Suprapubic skin (tissue), 4 donors: ENCODE measurements at regions not wholly inside any gene's neighbourhood (a gene's known extent, or its start where the extent isn't known, plus 50 kb on each side); places are given as distances from the start of the nearest gene placed in this dataset.
"Not testable (repeated sequence)": the region's sequence is repeated elsewhere in the genome, so short reads cannot be mapped to it uniquely, and the experiment has no call there.

Experiments
- DNase-seq, 2 donors: peaks; one replicate each; pipeline ENCODE4 v3.0.0-alpha.2; 2019; ENCODE audit warnings: low spot score in 2 of 2
- H3K27ac ChIP-seq: fragments of 200-600 bp; sonication (generic); one replicate; pipeline ENCODE4 v1.5.1; 2019
- H3K27me3 ChIP-seq: fragments of 200-600 bp; sonication (generic); one replicate; pipeline ENCODE4 v1.5.1; 2019
- H3K36me3 ChIP-seq: fragments of 200-600 bp; sonication (generic); one replicate; pipeline ENCODE4 v1.5.1; 2019
- H3K4me1 ChIP-seq: fragments of 200-600 bp; sonication (generic); one replicate; pipeline ENCODE4 v1.5.1; 2019
- H3K4me3 ChIP-seq: fragments of 200-600 bp; sonication (generic); one replicate; pipeline ENCODE4 v1.5.1; 2019; ENCODE audit warnings: mild to moderate bottlenecking
- H3K9me3 ChIP-seq: fragments of 200-600 bp; sonication (generic); one replicate; pipeline ENCODE4 v1.5.1; 2019
- CTCF ChIP-seq, 2 donors: fragments of 200-600 bp in 1 of 2; fragments of 450-650 bp in 1 of 2; sonication (generic) in 1 of 2; IDR thresholded peaks; one replicate each; pipeline ENCODE4 v1.5.1; 2016 to 2019; ENCODE audit warnings: antibody characterized with exemption in 2 of 2, mild to moderate bottlenecking in 1 of 2, moderate library complexity in 1 of 2
- EP300 ChIP-seq: sonication (generic); formaldehyde crosslinking; IDR thresholded peaks from one replicate; pipeline ENCODE4 v1.6.1; 2017; ENCODE audit warnings: antibody characterized with exemption
- POLR2A ChIP-seq, 2 donors: fragments of 450-650 bp; IDR thresholded peaks; one replicate each; pipeline ENCODE4 v1.6.1; 2017; ENCODE audit warnings: antibody characterized with exemption in 2 of 2, mild to moderate bottlenecking in 2 of 2, moderate library complexity in 2 of 2
- POLR2AphosphoS5 ChIP-seq, 3 donors: sonication (generic); formaldehyde crosslinking; IDR thresholded peaks; one replicate each; pipeline ENCODE4 v1.6.1; 2017; ENCODE audit warnings: antibody characterized with exemption in 3 of 3
- WGBS: methylation state at CpG from one replicate; pipeline ENCODE4 v1.1.5; 2018; 5-methylcytosine and 5-hydroxymethylcytosine counted together

- no peaks in the 10 kb centered on the region for H3K4me1 ChIP-seq
- H3K9me3 ChIP-seq = no peaks in the 10 kb centered on the region
- 96% methylated on average over 2 of the region's 2 CpGs for WGBS
- no peaks in the 10 kb centered on the region for H3K27me3 ChIP-seq
- TF ChIP-seq EP300 = no peak
- no peak for TF ChIP-seq CTCF (IDR thresholded peaks at IDR 0.05)
- no peak overlapping the region for H3K27ac ChIP-seq
- DNase-seq = no peak
- H3K4me3 ChIP-seq = no peak overlapping the region
- no peaks in the 10 kb centered on the region for H3K36me3 ChIP-seq
Measured at GRCh38 chr6:94584211-94584610, 993.1 kb upstream of the MANEA start.

- TF ChIP-seq POLR2AphosphoS5 (IDR thresholded peaks at IDR 0.05) (no peak), EP300 (no peak), CTCF (IDR thresholded peaks at IDR 0.05) (no peak), POLR2A (IDR thresholded peaks at IDR 0.05) (no peak)
- Histone ChIP-seq H3K36me3 (no peaks in the 10 kb centered on the region), H3K27ac (no peak overlapping the region), H3K4me1 (no peaks in the 10 kb centered on the region), H3K9me3 (no peaks in the 10 kb centered on the region), H3K4me3 (no peak overlapping the region), H3K27me3 (no peaks in the 10 kb centered on the region)
- DNase-seq = no peak
- WGBS = 75% methylated on average over 5 of the region's 5 CpGs
Measured at GRCh38 chr6:94570581-94570980, 1006.8 kb upstream of the MANEA start.

GRCh38 chr6:94562846-94563245 is 1014.5 kb upstream of the MANEA start:
- Histone ChIP-seq H3K4me3 (no peak overlapping the region), H3K27ac (no peak overlapping the region), H3K9me3 (no peaks in the 10 kb centered on the region), H3K36me3 (no peaks in the 10 kb centered on the region), H3K4me1 (no peaks in the 10 kb centered on the region), H3K27me3 (no peaks in the 10 kb centered on the region)
- no peak for DNase-seq
- TF ChIP-seq EP300 (no peak), CTCF (IDR thresholded peaks at IDR 0.05) (no peak)
- 80% methylated on average over 2 of the region's 2 CpGs for WGBS

- no peak for TF ChIP-seq POLR2AphosphoS5 (IDR thresholded peaks at IDR 0.05)
- no peak for TF ChIP-seq EP300
- no peak for TF ChIP-seq POLR2A (IDR thresholded peaks at IDR 0.05)
- TF ChIP-seq CTCF (IDR thresholded peaks at IDR 0.05) = no peak
- Histone ChIP-seq H3K36me3 (no peaks in the 10 kb centered on the region), H3K4me1 (no peaks in the 10 kb centered on the region), H3K9me3 (no peaks in the 10 kb centered on the region), H3K27ac (no peak overlapping the region), H3K4me3 (no peak overlapping the region), H3K27me3 (no peaks in the 10 kb centered on the region)
- 81% methylated on average over 1 of the region's 1 CpG for WGBS
- no peak for DNase-seq
Measured at GRCh38 chr6:94559829-94560537, 1017.4 kb upstream of the MANEA start.

- H3K27me3 ChIP-seq, H3K4me1 ChIP-seq, H3K36me3 ChIP-seq, DNase-seq, H3K4me3 ChIP-seq, H3K27ac ChIP-seq, H3K9me3 ChIP-seq: not testable (repeated sequence)
- 84% methylated on average over 11 of the region's 11 CpGs for WGBS
Measured at GRCh38 chr6:94557207-94557606, 1020.1 kb upstream of the MANEA start.

- TF ChIP-seq CTCF (IDR thresholded peaks at IDR 0.05) (no peak), POLR2AphosphoS5 (IDR thresholded peaks at IDR 0.05) (no peak), POLR2A (IDR thresholded peaks at IDR 0.05) (no peak), EP300 (no peak)
- no peak overlapping the region for H3K4me3 ChIP-seq
- H3K36me3 ChIP-seq = no peaks in the 10 kb centered on the region
- no peaks in the 10 kb centered on the region for H3K27me3 ChIP-seq
- H3K4me1 ChIP-seq = no peaks in the 10 kb centered on the region
- H3K27ac ChIP-seq = no peak overlapping the region
- 85% methylated on average over 4 of the region's 4 CpGs for WGBS
- H3K9me3 ChIP-seq = no peaks in the 10 kb centered on the region
- no peak for DNase-seq
Measured at GRCh38 chr6:94548201-94548600, 1029.1 kb upstream of the MANEA start.
